Suprapubic skin (tissue), 4 donors: ENCODE measurements at regions not wholly inside any gene's neighbourhood (a gene's known extent, or its start where the extent isn't known, plus 50 kb on each side); places are given as distances from the start of the nearest gene placed in this dataset.

ENCODE experiments used
- DNase-seq, 2 donors: peaks; one replicate each; pipeline ENCODE4 v3.0.0-alpha.2; 2019; ENCODE audit warnings: low spot score in 2 of 2
- H3K27ac ChIP-seq: fragments of 200-600 bp; sonication (generic); one replicate; pipeline ENCODE4 v1.5.1; 2019
- H3K27me3 ChIP-seq: fragments of 200-600 bp; sonication (generic); one replicate; pipeline ENCODE4 v1.5.1; 2019
- H3K36me3 ChIP-seq: fragments of 200-600 bp; sonication (generic); one replicate; pipeline ENCODE4 v1.5.1; 2019
- H3K4me1 ChIP-seq: fragments of 200-600 bp; sonication (generic); one replicate; pipeline ENCODE4 v1.5.1; 2019
- H3K4me3 ChIP-seq: fragments of 200-600 bp; sonication (generic); one replicate; pipeline ENCODE4 v1.5.1; 2019; ENCODE audit warnings: mild to moderate bottlenecking
- H3K9me3 ChIP-seq: fragments of 200-600 bp; sonication (generic); one replicate; pipeline ENCODE4 v1.5.1; 2019
- CTCF ChIP-seq, 2 donors: fragments of 200-600 bp in 1 of 2; fragments of 450-650 bp in 1 of 2; sonication (generic) in 1 of 2; IDR thresholded peaks; one replicate each; pipeline ENCODE4 v1.5.1; 2016 to 2019; ENCODE audit warnings: antibody characterized with exemption in 2 of 2, mild to moderate bottlenecking in 1 of 2, moderate library complexity in 1 of 2
- EP300 ChIP-seq: sonication (generic); formaldehyde crosslinking; IDR thresholded peaks from one replicate; pipeline ENCODE4 v1.6.1; 2017; ENCODE audit warnings: antibody characterized with exemption
- POLR2A ChIP-seq, 2 donors: fragments of 450-650 bp; IDR thresholded peaks; one replicate each; pipeline ENCODE4 v1.6.1; 2017; ENCODE audit warnings: antibody characterized with exemption in 2 of 2, mild to moderate bottlenecking in 2 of 2, moderate library complexity in 2 of 2
- POLR2AphosphoS5 ChIP-seq, 3 donors: sonication (generic); formaldehyde crosslinking; IDR thresholded peaks; one replicate each; pipeline ENCODE4 v1.6.1; 2017; ENCODE audit warnings: antibody characterized with exemption in 3 of 3
- WGBS: methylation state at CpG from one replicate; pipeline ENCODE4 v1.1.5; 2018; 5-methylcytosine and 5-hydroxymethylcytosine counted together

DNA sequence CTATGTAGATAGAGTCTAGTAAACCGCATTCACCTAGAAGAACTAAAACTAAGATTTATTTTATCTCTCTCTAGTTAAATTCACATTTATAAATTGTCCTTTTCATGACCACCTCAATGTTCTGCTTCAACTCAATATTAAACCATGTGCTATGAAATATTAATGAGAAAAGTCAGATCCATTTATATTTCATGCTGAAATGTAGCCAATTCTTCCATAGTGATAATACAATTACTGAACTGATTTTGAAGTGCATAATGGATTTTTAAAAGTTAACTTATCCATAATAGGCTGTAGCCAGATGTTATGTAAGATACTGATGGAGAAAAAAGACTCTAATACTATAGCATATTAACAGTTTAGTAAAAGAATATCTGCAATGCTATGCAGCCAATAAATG is 479.7 kb upstream of the PCDH15 start:
- no peaks in the 10 kb centered on the region for H3K27me3 ChIP-seq
- no peaks in the 10 kb centered on the region for H3K4me1 ChIP-seq
- H3K27ac ChIP-seq = no peak overlapping the region
- H3K9me3 ChIP-seq = no peaks in the 10 kb centered on the region
- no peaks in the 10 kb centered on the region for H3K36me3 ChIP-seq
- 91% methylated on average over 1 of the region's 1 CpG for WGBS
- H3K4me3 ChIP-seq = no peak overlapping the region
- DNase-seq = no peak
- no peak for TF ChIP-seq EP300
- TF ChIP-seq POLR2AphosphoS5 (IDR thresholded peaks at IDR 0.05) = no peak
- no peak for TF ChIP-seq POLR2A (IDR thresholded peaks at IDR 0.05)
- TF ChIP-seq CTCF (IDR thresholded peaks at IDR 0.05) = no peak

DNA sequence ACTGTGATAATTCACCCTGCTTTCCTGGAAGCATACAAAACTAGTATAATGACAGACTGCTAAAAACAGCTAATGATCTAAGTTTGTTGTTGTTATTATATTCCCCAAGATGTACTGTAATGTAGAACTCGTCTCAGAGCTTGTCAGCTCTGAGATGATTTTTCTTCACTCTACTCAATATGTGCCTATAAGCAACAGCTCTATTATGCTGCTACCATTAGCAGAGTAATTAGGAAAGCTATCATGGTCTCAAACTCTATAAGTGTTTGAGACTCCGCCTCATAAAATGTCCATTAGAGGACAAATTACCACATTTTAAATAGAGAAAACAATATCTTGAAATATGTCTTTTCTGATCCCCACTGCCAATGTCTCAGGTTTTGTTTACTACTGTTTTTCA is 476.5 kb upstream of the PCDH15 start:
- no peaks in the 10 kb centered on the region for H3K9me3 ChIP-seq
- 69% methylated on average over 2 of the region's 2 CpGs for WGBS
- H3K4me1 ChIP-seq = no peaks in the 10 kb centered on the region
- no peak for DNase-seq
- no peaks in the 10 kb centered on the region for H3K36me3 ChIP-seq
- no peak overlapping the region for H3K4me3 ChIP-seq
- no peak overlapping the region for H3K27ac ChIP-seq
- TF ChIP-seq POLR2A (IDR thresholded peaks at IDR 0.05) = no peak
- TF ChIP-seq POLR2AphosphoS5 (IDR thresholded peaks at IDR 0.05) = no peak
- TF ChIP-seq CTCF (IDR thresholded peaks at IDR 0.05) = no peak
- TF ChIP-seq EP300 = no peak
- H3K27me3 ChIP-seq = no peaks in the 10 kb centered on the region

GRCh38 chr10:55274367-55274766 is 473.3 kb upstream of the PCDH15 start:
- no peaks in the 10 kb centered on the region for H3K36me3 ChIP-seq
- no peak for TF ChIP-seq POLR2A (IDR thresholded peaks at IDR 0.05)
- TF ChIP-seq EP300 = no peak
- no peak for TF ChIP-seq CTCF (IDR thresholded peaks at IDR 0.05)
- no peak for DNase-seq
- H3K27me3 ChIP-seq = no peaks in the 10 kb centered on the region
- H3K27ac ChIP-seq = no peak overlapping the region
- no peaks in the 10 kb centered on the region for H3K4me1 ChIP-seq
- H3K9me3 ChIP-seq = no peaks in the 10 kb centered on the region
- 87% methylated on average over 2 of the region's 2 CpGs for WGBS
- H3K4me3 ChIP-seq = no peak overlapping the region

DNA sequence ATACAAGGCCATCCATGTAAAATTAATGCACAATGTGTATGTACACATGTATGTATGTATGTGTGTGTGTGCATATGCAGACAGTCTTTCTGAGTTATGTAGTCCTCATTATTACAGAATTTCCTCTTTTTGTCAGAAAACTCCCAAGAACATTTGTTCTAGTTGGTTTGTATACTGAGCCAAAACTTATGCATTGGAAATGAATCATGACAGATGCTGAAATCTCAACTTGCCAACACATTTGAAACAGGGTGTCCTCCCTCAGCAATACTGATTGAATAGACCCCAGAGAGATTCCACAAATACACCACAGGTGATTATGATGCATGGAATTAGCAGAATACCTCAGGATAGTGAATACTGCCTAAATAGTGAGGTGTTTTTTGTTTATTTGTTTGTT is 472.9 kb upstream of the PCDH15 start:
- no peak overlapping the region for H3K4me3 ChIP-seq
- TF ChIP-seq POLR2A (IDR thresholded peaks at IDR 0.05) (no peak), CTCF (IDR thresholded peaks at IDR 0.05) (no peak), POLR2AphosphoS5 (IDR thresholded peaks at IDR 0.05) (no peak), EP300 (no peak)
- no peak for DNase-seq
- H3K36me3 ChIP-seq = no peaks in the 10 kb centered on the region
- H3K27ac ChIP-seq = no peak overlapping the region
- no peaks in the 10 kb centered on the region for H3K4me1 ChIP-seq
- no peaks in the 10 kb centered on the region for H3K9me3 ChIP-seq
- H3K27me3 ChIP-seq = no peaks in the 10 kb centered on the region

DNA sequence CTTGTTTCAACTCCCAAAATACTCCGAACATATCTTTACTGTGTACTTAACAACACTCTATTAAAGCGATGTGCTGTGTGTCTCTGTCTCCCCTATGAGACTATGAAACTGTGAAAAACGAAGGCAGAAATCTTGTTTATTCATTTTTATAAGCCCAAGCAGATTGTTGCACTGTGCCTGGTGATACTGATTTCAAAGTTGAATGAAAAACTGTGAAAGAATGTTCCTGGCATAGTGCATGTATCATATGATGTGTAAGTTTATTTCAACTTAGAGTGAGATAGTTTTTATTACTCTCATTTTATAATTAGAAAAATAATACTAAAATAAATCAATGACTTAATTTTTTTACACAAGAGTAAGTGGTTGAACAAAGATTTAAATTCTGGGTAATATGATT is 471.9 kb upstream of the PCDH15 start:
- Histone ChIP-seq H3K27ac (peak overlapping the region; percentile 38), H3K4me3 (no peak overlapping the region), H3K27me3 (no peaks in the 10 kb centered on the region), H3K9me3 (no peaks in the 10 kb centered on the region), H3K4me1 (no peaks in the 10 kb centered on the region), H3K36me3 (no peaks in the 10 kb centered on the region)
- 69% methylated on average over 3 of the region's 3 CpGs for WGBS
- TF ChIP-seq POLR2A (IDR thresholded peaks at IDR 0.05) = no peak
- no peak for DNase-seq

- H3K27ac ChIP-seq = no peak overlapping the region
- no peak for TF ChIP-seq POLR2AphosphoS5 (IDR thresholded peaks at IDR 0.05)
- no peak for TF ChIP-seq EP300
- TF ChIP-seq CTCF (IDR thresholded peaks at IDR 0.05) = no peak
- TF ChIP-seq POLR2A (IDR thresholded peaks at IDR 0.05) = no peak
- no peaks in the 10 kb centered on the region for H3K9me3 ChIP-seq
- H3K27me3 ChIP-seq = no peaks in the 10 kb centered on the region
- no peaks in the 10 kb centered on the region for H3K4me1 ChIP-seq
- 88% methylated on average over 4 of the region's 4 CpGs for WGBS
- no peak overlapping the region for H3K4me3 ChIP-seq
- no peak for DNase-seq
- H3K36me3 ChIP-seq = no peaks in the 10 kb centered on the region
Measured at GRCh38 chr10:55266797-55267196, 465.8 kb upstream of the PCDH15 start.
